H1 (cell line): ENCODE measurements at regions not wholly inside any gene's neighbourhood (a gene's known extent, or its start where the extent isn't known, plus 50 kb on each side); places are given as distances from the start of the nearest gene placed in this dataset.

Experiments used
- CEBPB ChIP-seq: IDR thresholded peaks from 2 replicates; pipeline ENCODE4 v1.6.1; 2012; ENCODE audit warnings: low read depth, low read length
- CTCF ChIP-seq, 3 experiments: IDR thresholded peaks; 1 replicate in 2 of 3; 2 replicates in 1 of 3; pipeline versions ENCODE4 v1.5.1 to v1.6.1; 2011; ENCODE audit warnings: low read length in 3 of 3, mild to moderate bottlenecking in 3 of 3, inconsistent platforms in 2 of 3, low read depth in 1 of 3, moderate library complexity in 1 of 3; ENCODE audit not compliant: insufficient read depth in 1 of 3; ENCODE audit errors: control extremely low read depth in 1 of 3
- EGR1 ChIP-seq: IDR thresholded peaks from 2 replicates; pipeline ENCODE4 v1.6.1; 2011; ENCODE audit warnings: low read depth, low read length, borderline replicate concordance
- EP300 ChIP-seq, 2 experiments: IDR thresholded peaks; 1 replicate in 1 of 2; 2 replicates in 1 of 2; pipeline ENCODE4 v1.6.1; 2011 to 2012; ENCODE audit warnings: low read depth in 2 of 2, low read length in 2 of 2, mild to moderate bottlenecking in 2 of 2, borderline replicate concordance in 1 of 2, inconsistent platforms in 1 of 2, moderate library complexity in 1 of 2
- EZH2 ChIP-seq: fragments of 200-600 bp; sonication (generic); IDR thresholded peaks from 2 replicates; pipeline ENCODE4 v1.7.1; 2012; ENCODE audit warnings: low read depth, mild to moderate bottlenecking, moderate library complexity, low read length, inconsistent platforms; ENCODE audit not compliant: severe bottlenecking
- GTF2F1 ChIP-seq: IDR thresholded peaks from 2 replicates; pipeline ENCODE4 v1.6.1; 2012; ENCODE audit warnings: low read depth, low read length, improper control_type of control experiment, borderline replicate concordance
- MAFK ChIP-seq: IDR thresholded peaks from 2 replicates; pipeline ENCODE4 v1.6.1; 2012; ENCODE audit warnings: low read depth, mild to moderate bottlenecking, improper control_type of control experiment, low read length
- NRF1 ChIP-seq: IDR thresholded peaks from 2 replicates; pipeline ENCODE4 v1.6.1; 2011; ENCODE audit warnings: mild to moderate bottlenecking, low read depth, low read length, improper control_type of control experiment
- POLR2AphosphoS5 ChIP-seq: IDR thresholded peaks from 2 replicates; pipeline ENCODE4 v1.6.1; 2011; ENCODE audit warnings: low read depth, low read length
- SRF ChIP-seq: IDR thresholded peaks from 2 replicates; pipeline ENCODE4 v1.6.1; 2011; ENCODE audit warnings: mild to moderate bottlenecking, low read depth, low read length, moderate library complexity
- TAF1 ChIP-seq: IDR thresholded peaks from 2 replicates; pipeline ENCODE4 v1.6.1; 2011; ENCODE audit warnings: mild to moderate bottlenecking, low read depth, low read length
- TAF7 ChIP-seq: optimal IDR thresholded peaks from 2 replicates; pipeline ENCODE3; 2011; ENCODE audit warnings: low read depth, mild to moderate bottlenecking, inconsistent platforms, low read length, moderate library complexity, borderline replicate concordance
- TCF12 ChIP-seq: IDR thresholded peaks from 2 replicates; pipeline ENCODE4 v1.6.1; 2011; ENCODE audit warnings: low read depth, mild to moderate bottlenecking, low read length
- YY1 ChIP-seq: IDR thresholded peaks from 2 replicates; pipeline ENCODE4 v1.6.1; 2011; ENCODE audit warnings: low read depth, mild to moderate bottlenecking, low read length

GRCh38 chr11:127059286-127059685 is 58.7 kb upstream of the KIRREL3 start:
- TF ChIP-seq CTCF (IDR thresholded peaks at IDR 0.05; ENCODE audit: control extremely low read depth in 1 of 3, insufficient read depth in 1 of 3, low read depth in 1 of 3, low read length in 3 of 3) (no peak), TCF12 (no peak), TAF7 (no peak), EZH2 (no peak), TAF1 (no peak), GTF2F1 (no peak), POLR2AphosphoS5 (no peak), EGR1 (no peak), SRF (no peak), MAFK (no peak), EP300 (IDR thresholded peaks at IDR 0.05; ENCODE audit: borderline replicate concordance in 1 of 2, low read depth in 2 of 2, low read length in 2 of 2) (no peak), YY1 (no peak), CEBPB (no peak), NRF1 (no peak)
